Loucy (cell line): ENCODE measurements at regions not wholly inside any gene's neighbourhood (a gene's known extent, or its start where the extent isn't known, plus 50 kb on each side); places are given as distances from the start of the nearest gene placed in this dataset.

ENCODE experiments used
- H2AFZ ChIP-seq: fragments of 200-600 bp; sonication (generic); 2 replicates; pipeline ENCODE4 v1.6.0; 2016; ENCODE audit warnings: antibody characterized with exemption, mild to moderate bottlenecking, low read length, moderate library complexity
- H3F3A ChIP-seq: fragments of 200-600 bp; 2 replicates; pipeline ENCODE4 v1.6.0; 2016; ENCODE audit warnings: antibody characterized with exemption, low read depth, mild to moderate bottlenecking
- H3K27me3 ChIP-seq: fragments of 200-600 bp; sonication (generic); 2 replicates; pipeline ENCODE4 v1.6.1; 2014; ENCODE audit warnings: low read length, mild to moderate bottlenecking; ENCODE audit not compliant: insufficient read depth, poor library complexity, severe bottlenecking
- H3K36me3 ChIP-seq: fragments of 200-600 bp; sonication (generic); 2 replicates; pipeline ENCODE4 v1.6.1; 2016; ENCODE audit warnings: low read length; ENCODE audit not compliant: insufficient read depth
- H3K4me1 ChIP-seq: fragments of 200-600 bp; sonication (generic); 2 replicates; pipeline ENCODE4 v1.5.1; 2014; ENCODE audit warnings: low read length, mild to moderate bottlenecking; ENCODE audit not compliant: insufficient read depth, poor library complexity, severe bottlenecking
- H3K4me2 ChIP-seq: fragments of 200-600 bp; sonication (generic); 2 replicates; pipeline ENCODE4 v1.6.0; 2014; ENCODE audit warnings: antibody characterized with exemption, low read length, low read depth, mild to moderate bottlenecking; ENCODE audit not compliant: poor library complexity, severe bottlenecking
- H3K4me3 ChIP-seq: fragments of 200-600 bp; sonication (generic); 2 replicates; pipeline ENCODE4 v1.5.1; 2014; ENCODE audit warnings: low read length, mild to moderate bottlenecking, mixed read lengths; ENCODE audit not compliant: poor library complexity, severe bottlenecking
- H3K79me2 ChIP-seq: fragments of 200-600 bp; sonication (generic); 2 replicates; pipeline ENCODE4 v1.6.1; 2014; ENCODE audit warnings: low read length; ENCODE audit not compliant: insufficient read depth
- H3K9ac ChIP-seq: fragments of 200-600 bp; sonication (generic); 2 replicates; pipeline ENCODE4 v1.6.0; 2014; ENCODE audit warnings: mild to moderate bottlenecking, low read depth, low read length, moderate library complexity; ENCODE audit not compliant: poor library complexity, severe bottlenecking
- H3K9me2 ChIP-seq: fragments of 200-600 bp; sonication (generic); replicated peaks from 2 replicates; pipeline ENCODE4 v1.6.1; 2016; ENCODE audit warnings: low read depth, low read length, mixed read lengths
- H3K9me3 ChIP-seq: fragments of 200-600 bp; sonication (generic); 2 replicates; pipeline ENCODE4 v1.6.1; 2014; ENCODE audit warnings: mild to moderate bottlenecking, antibody characterized with exemption, low read length, low read depth; ENCODE audit not compliant: insufficient read depth
- H4K20me1 ChIP-seq: fragments of 200-600 bp; sonication (generic); 2 replicates; pipeline ENCODE4 v1.6.0; 2014; ENCODE audit warnings: antibody characterized with exemption, low read length, mild to moderate bottlenecking; ENCODE audit not compliant: insufficient read depth, poor library complexity, severe bottlenecking
- EZH2phosphoT487 ChIP-seq: fragments of 200-600 bp; IDR thresholded peaks from 2 replicates; pipeline ENCODE4 v1.6.1; 2018; ENCODE audit warnings: antibody characterized with exemption, mild to moderate bottlenecking, moderate library complexity, borderline replicate concordance
- TF ChIP-seq, protein P1 (sequence below): fragments of 200-600 bp; sonication (generic); conservative IDR thresholded peaks from 2 replicates; pipeline ENCODE4 v1.5.1; 2014; ENCODE audit warnings: mild to moderate bottlenecking, antibody characterized with exemption, low read length

DNA sequence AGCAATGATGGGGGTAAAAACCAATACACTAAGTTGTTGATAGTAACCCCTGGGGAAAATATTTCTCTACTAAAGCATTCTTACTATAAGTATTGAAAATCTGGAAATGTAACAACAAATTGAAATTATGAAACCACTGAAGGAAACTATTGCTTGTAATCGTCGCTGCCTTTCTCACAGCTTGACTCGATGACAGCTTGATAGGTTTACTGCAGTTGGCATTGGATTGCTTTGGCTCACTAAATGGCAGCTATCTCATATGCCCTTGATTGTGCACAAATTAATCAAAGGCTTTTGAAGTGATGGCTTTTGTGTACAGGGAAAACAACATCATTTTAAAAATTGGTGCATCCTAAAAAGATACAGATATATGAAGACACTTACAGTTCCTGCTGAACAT is 419.6 kb upstream of the TENM3 start:
- Histone ChIP-seq H3K9me3 (no peaks in the 10 kb centered on the region), H2AFZ (no peak overlapping the region), H3F3A (no peaks in the 10 kb centered on the region), H3K9ac (no peak overlapping the region), H3K27me3 (no peaks in the 10 kb centered on the region), H4K20me1 (no peaks in the 10 kb centered on the region), H3K36me3 (no peaks in the 10 kb centered on the region), H3K4me1 (no peaks in the 10 kb centered on the region), H3K4me2 (no peak overlapping the region), H3K4me3 (no peak overlapping the region), H3K79me2 (no peaks in the 10 kb centered on the region), H3K9me2 (no peaks in the 10 kb centered on the region)
- TF ChIP-seq EZH2phosphoT487: no peak
- TF ChIP-seq, protein P1, sequence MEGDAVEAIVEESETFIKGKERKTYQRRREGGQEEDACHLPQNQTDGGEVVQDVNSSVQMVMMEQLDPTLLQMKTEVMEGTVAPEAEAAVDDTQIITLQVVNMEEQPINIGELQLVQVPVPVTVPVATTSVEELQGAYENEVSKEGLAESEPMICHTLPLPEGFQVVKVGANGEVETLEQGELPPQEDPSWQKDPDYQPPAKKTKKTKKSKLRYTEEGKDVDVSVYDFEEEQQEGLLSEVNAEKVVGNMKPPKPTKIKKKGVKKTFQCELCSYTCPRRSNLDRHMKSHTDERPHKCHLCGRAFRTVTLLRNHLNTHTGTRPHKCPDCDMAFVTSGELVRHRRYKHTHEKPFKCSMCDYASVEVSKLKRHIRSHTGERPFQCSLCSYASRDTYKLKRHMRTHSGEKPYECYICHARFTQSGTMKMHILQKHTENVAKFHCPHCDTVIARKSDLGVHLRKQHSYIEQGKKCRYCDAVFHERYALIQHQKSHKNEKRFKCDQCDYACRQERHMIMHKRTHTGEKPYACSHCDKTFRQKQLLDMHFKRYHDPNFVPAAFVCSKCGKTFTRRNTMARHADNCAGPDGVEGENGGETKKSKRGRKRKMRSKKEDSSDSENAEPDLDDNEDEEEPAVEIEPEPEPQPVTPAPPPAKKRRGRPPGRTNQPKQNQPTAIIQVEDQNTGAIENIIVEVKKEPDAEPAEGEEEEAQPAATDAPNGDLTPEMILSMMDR: no peak

DNA sequence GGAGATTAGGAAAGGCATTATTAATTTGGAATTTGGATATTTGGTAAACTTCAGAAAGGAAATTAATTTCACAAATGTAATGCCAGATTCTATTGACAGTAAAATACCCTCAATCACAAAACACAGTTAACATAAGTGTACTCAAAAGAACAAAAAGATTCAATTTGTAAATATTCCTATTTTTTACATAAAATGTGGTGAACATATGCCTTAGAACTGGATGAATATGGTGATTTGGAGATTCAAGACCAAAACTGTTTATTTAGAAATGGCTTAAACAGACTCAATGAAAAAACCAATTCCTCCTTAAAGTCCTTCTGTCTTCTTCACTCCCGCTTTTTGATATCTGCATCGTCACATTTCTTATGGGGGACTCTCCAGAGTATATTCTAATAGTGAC is 417.6 kb upstream of the TENM3 start:
- H3K27me3 ChIP-seq: no peaks in the 10 kb centered on the region
- H3K9me3 ChIP-seq: no peaks in the 10 kb centered on the region
- H3F3A ChIP-seq: no peaks in the 10 kb centered on the region
- no peaks in the 10 kb centered on the region for H3K9me2 ChIP-seq
- no peaks in the 10 kb centered on the region for H3K36me3 ChIP-seq
- no peak for TF ChIP-seq EZH2phosphoT487
- TF ChIP-seq, protein P1: no peak
- H4K20me1 ChIP-seq: no peaks in the 10 kb centered on the region
- H3K4me3 ChIP-seq: no peak overlapping the region
- no peaks in the 10 kb centered on the region for H3K4me1 ChIP-seq
- H3K79me2 ChIP-seq: no peaks in the 10 kb centered on the region
- H3K4me2 ChIP-seq: no peak overlapping the region
- H2AFZ ChIP-seq: no peak overlapping the region
- H3K9ac ChIP-seq: no peak overlapping the region

DNA sequence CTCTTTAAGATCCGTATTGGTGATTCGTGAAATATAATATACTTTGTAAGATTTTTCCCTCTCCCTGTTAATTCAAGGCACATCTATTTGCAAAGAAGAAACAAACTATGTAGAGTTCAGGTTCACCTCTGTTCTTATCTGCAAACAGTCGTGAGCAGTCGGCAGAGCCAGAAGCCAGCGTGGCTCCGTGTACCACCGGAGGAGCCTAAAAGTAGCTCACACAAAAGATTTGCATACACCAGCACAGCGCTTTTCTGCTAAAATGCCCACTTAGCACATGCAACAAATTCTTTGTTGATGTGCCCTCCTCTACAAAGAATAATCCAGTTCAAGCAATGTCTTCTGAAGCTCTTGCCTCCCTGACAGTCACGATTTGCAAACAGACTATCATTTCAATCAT is 416.0 kb upstream of the TENM3 start:
- TF ChIP-seq, protein P1: no peak
- no peak for TF ChIP-seq EZH2phosphoT487
- H3K4me3 ChIP-seq: no peak overlapping the region
- no peaks in the 10 kb centered on the region for H3K4me1 ChIP-seq
- H3K4me2 ChIP-seq: no peak overlapping the region
- no peaks in the 10 kb centered on the region for H3F3A ChIP-seq
- H3K9ac ChIP-seq: no peak overlapping the region
- H3K27me3 ChIP-seq: no peaks in the 10 kb centered on the region
- H4K20me1 ChIP-seq: no peaks in the 10 kb centered on the region
- no peak overlapping the region for H2AFZ ChIP-seq
- no peaks in the 10 kb centered on the region for H3K79me2 ChIP-seq
- H3K9me3 ChIP-seq: no peaks in the 10 kb centered on the region
- no peaks in the 10 kb centered on the region for H3K9me2 ChIP-seq
- no peaks in the 10 kb centered on the region for H3K36me3 ChIP-seq
